ENCODE measurements at regions not wholly inside any gene's neighbourhood (a gene's known extent, or its start where the extent isn't known, plus 50 kb on each side); places are given as distances from the start of the nearest gene placed in this dataset.

- TF ChIP-seq, protein P1, sequence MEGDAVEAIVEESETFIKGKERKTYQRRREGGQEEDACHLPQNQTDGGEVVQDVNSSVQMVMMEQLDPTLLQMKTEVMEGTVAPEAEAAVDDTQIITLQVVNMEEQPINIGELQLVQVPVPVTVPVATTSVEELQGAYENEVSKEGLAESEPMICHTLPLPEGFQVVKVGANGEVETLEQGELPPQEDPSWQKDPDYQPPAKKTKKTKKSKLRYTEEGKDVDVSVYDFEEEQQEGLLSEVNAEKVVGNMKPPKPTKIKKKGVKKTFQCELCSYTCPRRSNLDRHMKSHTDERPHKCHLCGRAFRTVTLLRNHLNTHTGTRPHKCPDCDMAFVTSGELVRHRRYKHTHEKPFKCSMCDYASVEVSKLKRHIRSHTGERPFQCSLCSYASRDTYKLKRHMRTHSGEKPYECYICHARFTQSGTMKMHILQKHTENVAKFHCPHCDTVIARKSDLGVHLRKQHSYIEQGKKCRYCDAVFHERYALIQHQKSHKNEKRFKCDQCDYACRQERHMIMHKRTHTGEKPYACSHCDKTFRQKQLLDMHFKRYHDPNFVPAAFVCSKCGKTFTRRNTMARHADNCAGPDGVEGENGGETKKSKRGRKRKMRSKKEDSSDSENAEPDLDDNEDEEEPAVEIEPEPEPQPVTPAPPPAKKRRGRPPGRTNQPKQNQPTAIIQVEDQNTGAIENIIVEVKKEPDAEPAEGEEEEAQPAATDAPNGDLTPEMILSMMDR (IDR thresholded peaks at IDR 0.05; ENCODE audit: low read depth, low read length), result no peak
- no peak for TF ChIP-seq POLR2A (IDR thresholded peaks at IDR 0.05; ENCODE audit: extremely low read depth, insufficient read length)
- TF ChIP-seq, protein P2, sequence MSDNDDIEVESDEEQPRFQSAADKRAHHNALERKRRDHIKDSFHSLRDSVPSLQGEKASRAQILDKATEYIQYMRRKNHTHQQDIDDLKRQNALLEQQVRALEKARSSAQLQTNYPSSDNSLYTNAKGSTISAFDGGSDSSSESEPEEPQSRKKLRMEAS (IDR thresholded peaks at IDR 0.05; ENCODE audit: low read depth, low read length), result no peak
- no peak for TF ChIP-seq MYC (IDR thresholded peaks at IDR 0.05; ENCODE audit: low read depth, low read length)
Observed at GRCh38 chr15:98203872-98204660, 243.6 kb downstream of the ARRDC4 start.

All from NB4 (cell line).